ENCODE measurements at regions not wholly inside any gene's neighbourhood (a gene's known extent, or its start where the extent isn't known, plus 50 kb on each side); places are given as distances from the start of the nearest gene placed in this dataset.

- no peak overlapping the region for H3K4me3 ChIP-seq (ENCODE audit: low read length)
- H3K27me3 ChIP-seq (ENCODE audit: control insufficient read depth, low read length): no peaks in the 10 kb centered on the region
- H3K4me1 ChIP-seq (ENCODE audit: control insufficient read depth, low read length): no peaks in the 10 kb centered on the region
- no peaks in the 10 kb centered on the region; the same call in 1 of the 2 replicates for H3K9me3 ChIP-seq (ENCODE audit: control insufficient read depth, insufficient read depth, low read length)
- no peaks in the 10 kb centered on the region for H3K79me2 ChIP-seq (ENCODE audit: control insufficient read depth, low read length)
- H3K27ac ChIP-seq (ENCODE audit: low read depth, low read length): no peak overlapping the region
- H3K9me2 ChIP-seq (replicated peaks; ENCODE audit: control insufficient read depth, low read length): no peaks in the 10 kb centered on the region
- no peaks in the 10 kb centered on the region for H3K36me3 ChIP-seq (ENCODE audit: control insufficient read depth, low read length)
- H3K4me2 ChIP-seq (ENCODE audit: low read length): no peak overlapping the region
- TF ChIP-seq EZH2phosphoT487 (IDR thresholded peaks at IDR 0.05; ENCODE audit: borderline replicate concordance, low read length): no peak
- no peak for TF ChIP-seq CTCF (IDR thresholded peaks at IDR 0.05; ENCODE audit: low read depth, low read length, poor library complexity, severe bottlenecking)
- H3F3A ChIP-seq (ENCODE audit: control insufficient read depth, insufficient read depth): no peaks in the 10 kb centered on the region
- no peaks in the 10 kb centered on the region for H4K20me1 ChIP-seq (ENCODE audit: control insufficient read depth, insufficient read depth, low read depth, low read length)
These were observed 403.2 kb upstream of the ADAMTS5 start for GRCh38 chr21:27369978-27370571.

DNA sequence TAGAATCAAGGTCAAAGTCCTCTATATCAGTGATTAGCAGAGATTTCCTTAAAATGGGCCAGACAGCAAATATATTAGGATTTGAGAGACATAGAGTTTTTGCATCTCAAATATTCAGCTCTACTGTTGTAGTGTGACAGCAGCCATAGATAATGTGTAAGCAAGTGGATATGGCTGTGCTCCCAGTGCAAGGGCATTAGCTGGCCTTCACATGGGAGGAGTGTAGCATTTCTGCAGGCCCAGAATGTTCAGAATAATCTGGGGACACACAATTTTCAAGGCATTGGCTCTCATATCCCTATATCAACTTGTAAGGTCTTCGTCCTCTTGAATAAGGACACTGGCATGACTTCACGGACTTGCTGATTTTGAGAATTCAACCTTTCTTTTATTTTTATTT lies 402.3 kb upstream of the ADAMTS5 start:
- no peak overlapping the region for H3K27ac ChIP-seq (ENCODE audit: low read depth, low read length)
- TF ChIP-seq CTCF (IDR thresholded peaks at IDR 0.05; ENCODE audit: low read depth, low read length, poor library complexity, severe bottlenecking): no peak
- no peak for TF ChIP-seq EZH2phosphoT487 (IDR thresholded peaks at IDR 0.05; ENCODE audit: borderline replicate concordance, low read length)
- H3F3A ChIP-seq (ENCODE audit: control insufficient read depth, insufficient read depth): no peaks in the 10 kb centered on the region

GRCh38 chr21:27366646-27367235 lies 399.9 kb upstream of the ADAMTS5 start:
- H3K27me3 ChIP-seq (ENCODE audit: control insufficient read depth, low read length): no peaks in the 10 kb centered on the region
- no peak overlapping the region for H3K4me2 ChIP-seq (ENCODE audit: low read length)
- no peaks in the 10 kb centered on the region; the same call in 1 of the 2 replicates for H3K9me3 ChIP-seq (ENCODE audit: control insufficient read depth, insufficient read depth, low read length)
- H4K20me1 ChIP-seq (ENCODE audit: control insufficient read depth, insufficient read depth, low read depth, low read length): no peaks in the 10 kb centered on the region
- no peak for TF ChIP-seq EZH2phosphoT487 (IDR thresholded peaks at IDR 0.05; ENCODE audit: borderline replicate concordance, low read length)
- TF ChIP-seq CTCF (IDR thresholded peaks at IDR 0.05; ENCODE audit: low read depth, low read length, poor library complexity, severe bottlenecking): no peak
- no peaks in the 10 kb centered on the region for H3K4me1 ChIP-seq (ENCODE audit: control insufficient read depth, low read length)
- H3K27ac ChIP-seq (ENCODE audit: low read depth, low read length): no peak overlapping the region
- H3K79me2 ChIP-seq (ENCODE audit: control insufficient read depth, low read length): no peaks in the 10 kb centered on the region
- H3K4me3 ChIP-seq (ENCODE audit: low read length): no peak overlapping the region
- H3K36me3 ChIP-seq (ENCODE audit: control insufficient read depth, low read length): no peaks in the 10 kb centered on the region
- no peaks in the 10 kb centered on the region for H3K9me2 ChIP-seq (replicated peaks; ENCODE audit: control insufficient read depth, low read length)
- H3F3A ChIP-seq (ENCODE audit: control insufficient read depth, insufficient read depth): no peaks in the 10 kb centered on the region

More for the DNA sequence above, 402.3 kb upstream of the ADAMTS5 start:
- Histone ChIP-seq H3K36me3 (ENCODE audit: control insufficient read depth, low read length) (no peaks in the 10 kb centered on the region), H3K9me3 (ENCODE audit: control insufficient read depth, insufficient read depth, low read length) (no peaks in the 10 kb centered on the region; the same call in 1 of the 2 replicates), H3K79me2 (ENCODE audit: control insufficient read depth, low read length) (no peaks in the 10 kb centered on the region), H4K20me1 (ENCODE audit: control insufficient read depth, insufficient read depth, low read depth, low read length) (no peaks in the 10 kb centered on the region), H3K27me3 (ENCODE audit: control insufficient read depth, low read length) (no peaks in the 10 kb centered on the region), H3K9me2 (replicated peaks; ENCODE audit: control insufficient read depth, low read length) (no peaks in the 10 kb centered on the region), H3K4me2 (ENCODE audit: low read length) (no peak overlapping the region), H3K4me3 (ENCODE audit: low read length) (no peak overlapping the region), H3K4me1 (ENCODE audit: control insufficient read depth, low read length) (no peaks in the 10 kb centered on the region)
